ENCODE measurements at regions not wholly inside any gene's neighbourhood (a gene's known extent, or its start where the extent isn't known, plus 50 kb on each side); places are given as distances from the start of the nearest gene placed in this dataset.
"Not testable (repeated sequence)": the region's sequence is repeated elsewhere in the genome, so short reads cannot be mapped to it uniquely, and the experiment has no call there.

DNA sequence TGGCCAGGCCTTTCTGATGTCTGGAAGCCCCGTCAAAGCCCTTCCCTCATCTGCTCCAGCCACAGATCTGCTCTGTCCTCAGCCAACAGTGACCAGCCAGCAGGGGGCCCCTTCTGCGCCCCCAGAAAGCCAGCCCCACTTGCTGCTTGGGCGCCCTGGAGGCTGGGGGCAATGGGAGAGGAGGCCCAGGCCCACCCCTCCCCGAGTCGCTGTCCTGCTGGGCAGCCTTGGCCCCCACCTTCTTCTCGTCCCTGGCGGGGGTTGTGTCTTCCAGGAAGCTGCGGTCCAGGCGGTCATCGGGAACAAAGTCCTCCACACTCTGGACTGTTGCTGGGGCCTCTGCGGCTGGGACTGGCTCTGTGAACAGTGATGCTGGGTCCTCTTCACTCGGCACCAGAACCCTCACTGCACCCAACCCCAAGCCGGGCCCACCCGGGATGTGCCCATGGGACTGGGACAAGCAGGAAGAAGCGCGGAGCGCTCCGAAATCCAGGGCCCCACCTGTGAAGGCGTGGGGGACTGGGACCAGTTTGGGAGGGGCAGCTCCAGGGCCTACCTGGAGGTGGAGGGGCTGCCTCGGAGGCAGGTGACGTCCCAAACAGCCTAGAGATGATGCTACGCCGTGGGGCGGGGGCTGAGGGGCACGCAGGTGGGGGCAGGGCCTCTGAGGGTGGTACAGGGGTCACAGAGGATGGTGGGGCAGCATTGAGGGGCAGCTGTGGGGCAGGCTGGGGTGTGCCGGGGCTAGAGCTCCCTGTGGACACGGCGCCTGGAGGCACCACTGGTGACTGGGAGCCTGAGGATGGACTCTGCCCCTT lies 257.6 kb downstream of the ANKRD30B start:
- FAIRE-seq (no peak), DNase-seq (ENCODE audit: insufficient read length, low spot score) (no peak)
- no peak for TF ChIP-seq CTCF (IDR thresholded peaks at IDR 0.05; ENCODE audit: insufficient read depth, missing control alignments)

GRCh38 chr18:15006616-15007015 lies 258.6 kb downstream of the ANKRD30B start:
- not testable (repeated sequence) for DNase-seq (ENCODE audit: insufficient read length, low spot score); FAIRE-seq

DNA sequence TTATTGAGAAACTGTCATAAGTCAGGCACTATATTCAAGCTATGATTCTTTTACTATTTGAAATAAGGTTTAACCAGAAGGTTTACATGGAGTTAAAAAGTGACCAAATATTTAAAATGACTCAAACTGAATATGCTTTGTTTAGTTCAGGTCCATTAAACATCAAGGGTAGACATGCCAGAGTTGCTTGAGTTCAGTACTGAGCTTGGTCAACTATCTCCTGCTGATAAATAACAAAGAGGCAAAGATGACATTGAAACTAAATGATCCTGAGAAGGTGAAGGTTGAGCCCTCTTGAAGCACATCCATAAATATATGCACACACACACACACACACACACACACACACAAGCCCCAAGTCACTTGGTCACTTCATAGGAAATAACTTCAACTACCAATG lies 278.1 kb downstream of the ANKRD30B start:
- not testable (repeated sequence) for FAIRE-seq; DNase-seq (ENCODE audit: insufficient read length, low spot score)

DNA sequence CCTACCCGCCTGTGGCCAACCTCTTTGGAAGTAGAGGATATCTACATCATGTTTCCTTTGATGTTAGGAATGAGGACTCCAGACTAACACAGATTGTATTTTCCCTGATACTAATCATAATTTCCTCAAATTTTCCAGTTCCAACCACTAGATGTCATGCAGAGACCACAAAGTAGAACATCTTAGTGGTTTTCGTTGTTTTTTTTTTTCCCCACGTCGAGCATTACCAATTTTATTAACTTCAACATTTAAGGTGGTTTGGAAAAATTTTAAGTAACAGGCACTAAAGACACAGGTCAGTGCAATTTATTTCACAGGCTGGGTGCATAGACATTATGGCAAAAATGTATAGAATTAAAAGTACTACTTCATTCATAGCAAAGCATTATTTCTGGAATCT lies 280.1 kb downstream of the ANKRD30B start:
- TF ChIP-seq CTCF (IDR thresholded peaks at IDR 0.05; ENCODE audit: insufficient read depth, missing control alignments): peak; percentile 20
- not testable (repeated sequence) for FAIRE-seq; DNase-seq (ENCODE audit: insufficient read length, low spot score)

GRCh38 chr18:15060279-15060880 lies 312.4 kb downstream of the ANKRD30B start:
- FAIRE-seq; DNase-seq (ENCODE audit: insufficient read length, low spot score): not testable (repeated sequence)

- not testable (repeated sequence) for FAIRE-seq; DNase-seq (ENCODE audit: insufficient read length, low spot score)
These were observed 313.4 kb downstream of the ANKRD30B start for GRCh38 chr18:15061289-15061896.

GRCh38 chr18:15066434-15066833 lies 318.5 kb downstream of the ANKRD30B start:
- FAIRE-seq: not testable (repeated sequence)

DNA sequence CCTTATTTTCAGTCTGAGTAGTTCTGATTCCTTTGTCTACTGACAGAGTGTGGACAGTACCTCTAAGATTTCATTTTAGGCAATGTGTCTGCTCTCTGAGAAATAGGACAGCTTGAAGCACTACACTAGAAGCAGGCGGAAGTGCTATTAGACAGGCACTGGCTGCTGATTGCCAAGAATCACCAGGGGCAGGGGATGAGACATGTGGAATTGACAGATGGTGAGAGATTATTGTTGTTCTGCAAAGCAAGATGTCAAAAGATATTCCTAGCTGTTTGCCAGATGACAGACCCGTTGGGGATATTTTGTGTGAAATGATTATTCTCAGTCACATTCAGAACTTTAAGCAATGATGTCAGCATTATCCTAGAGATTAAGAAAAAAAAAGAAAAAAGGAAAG lies 323.3 kb downstream of the ANKRD30B start:
- peak; percentile 89 for FAIRE-seq

More at GRCh38 chr18:15066434-15066833, 318.5 kb downstream of the ANKRD30B start:
- DNase-seq (ENCODE audit: insufficient read length, low spot score): not testable (repeated sequence)

More for the DNA sequence above, 323.3 kb downstream of the ANKRD30B start:
- not testable (repeated sequence) for DNase-seq (ENCODE audit: insufficient read length, low spot score)

All from D721Med (cell line).